GM12874 (cell line): ENCODE measurements at regions not wholly inside any gene's neighbourhood (a gene's known extent, or its start where the extent isn't known, plus 50 kb on each side); places are given as distances from the start of the nearest gene placed in this dataset.

Experiments used
- TF ChIP-seq, protein P1 (sequence below): IDR thresholded peaks from 2 replicates; pipeline ENCODE4 v1.5.1; 2011; ENCODE audit warnings: low read depth, mild to moderate bottlenecking, control low read depth, low read length, moderate library complexity; ENCODE audit not compliant: insufficient read depth

DNA sequence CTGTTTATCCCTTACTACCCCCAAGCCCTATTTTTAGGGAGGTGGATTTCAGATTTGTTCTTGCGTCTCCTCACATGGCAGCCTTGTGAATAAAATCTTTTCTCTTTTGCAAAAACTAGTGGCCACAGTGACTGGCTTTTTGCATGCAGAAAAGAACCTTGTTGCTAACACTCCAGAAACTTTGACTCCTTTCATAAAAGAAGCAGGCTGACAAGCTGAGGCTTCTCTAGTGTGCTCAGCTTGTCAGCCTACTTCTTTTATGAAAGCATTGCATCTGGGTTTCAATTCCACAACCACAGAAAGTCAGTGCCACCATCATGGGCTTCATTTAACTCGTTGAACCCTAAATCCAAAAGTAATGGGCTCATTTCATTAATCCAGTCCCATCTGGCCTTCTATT is 761.0 kb upstream of the COBL start:
- TF ChIP-seq, protein P1, sequence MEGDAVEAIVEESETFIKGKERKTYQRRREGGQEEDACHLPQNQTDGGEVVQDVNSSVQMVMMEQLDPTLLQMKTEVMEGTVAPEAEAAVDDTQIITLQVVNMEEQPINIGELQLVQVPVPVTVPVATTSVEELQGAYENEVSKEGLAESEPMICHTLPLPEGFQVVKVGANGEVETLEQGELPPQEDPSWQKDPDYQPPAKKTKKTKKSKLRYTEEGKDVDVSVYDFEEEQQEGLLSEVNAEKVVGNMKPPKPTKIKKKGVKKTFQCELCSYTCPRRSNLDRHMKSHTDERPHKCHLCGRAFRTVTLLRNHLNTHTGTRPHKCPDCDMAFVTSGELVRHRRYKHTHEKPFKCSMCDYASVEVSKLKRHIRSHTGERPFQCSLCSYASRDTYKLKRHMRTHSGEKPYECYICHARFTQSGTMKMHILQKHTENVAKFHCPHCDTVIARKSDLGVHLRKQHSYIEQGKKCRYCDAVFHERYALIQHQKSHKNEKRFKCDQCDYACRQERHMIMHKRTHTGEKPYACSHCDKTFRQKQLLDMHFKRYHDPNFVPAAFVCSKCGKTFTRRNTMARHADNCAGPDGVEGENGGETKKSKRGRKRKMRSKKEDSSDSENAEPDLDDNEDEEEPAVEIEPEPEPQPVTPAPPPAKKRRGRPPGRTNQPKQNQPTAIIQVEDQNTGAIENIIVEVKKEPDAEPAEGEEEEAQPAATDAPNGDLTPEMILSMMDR, result no peak

DNA sequence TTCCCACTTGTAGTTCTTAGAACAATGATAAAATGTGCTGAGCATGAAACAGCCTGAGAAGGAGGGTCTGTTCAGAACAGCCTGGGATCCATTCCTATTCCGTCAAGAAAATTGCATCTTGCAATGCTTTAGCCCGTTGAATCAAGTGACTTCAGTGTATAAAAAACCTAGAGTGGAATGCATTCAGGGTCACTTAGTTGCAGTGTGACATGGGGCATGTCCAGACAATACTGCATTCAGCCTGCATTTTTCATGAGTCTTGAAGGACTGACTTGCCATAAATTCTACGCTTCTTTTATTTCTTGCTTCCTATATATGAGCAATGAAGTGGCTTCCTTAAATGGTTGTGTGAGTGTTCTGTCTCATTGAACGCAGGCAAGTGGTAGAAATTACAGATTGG is 758.3 kb upstream of the COBL start:
- TF ChIP-seq, protein P1, result no peak

DNA sequence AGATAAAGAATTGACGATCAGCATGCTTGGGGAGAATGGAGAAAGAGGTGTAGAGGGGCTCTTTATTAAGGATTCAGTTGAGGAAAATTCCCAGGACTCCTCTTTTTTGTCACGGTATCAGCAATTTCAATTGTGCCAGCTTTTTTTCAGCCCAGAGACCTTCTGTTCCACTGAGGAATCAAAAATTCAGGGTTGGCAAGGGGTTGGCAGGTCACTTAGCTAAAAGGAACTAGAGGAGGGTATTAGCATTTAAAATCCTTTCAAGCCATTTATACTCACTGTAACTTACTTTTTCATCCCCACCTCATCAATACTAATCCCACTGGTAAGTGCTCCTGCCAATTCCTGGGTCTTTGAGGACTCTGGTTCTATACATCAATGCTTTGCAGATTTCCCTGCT is 757.5 kb upstream of the COBL start:
- TF ChIP-seq, protein P1, result no peak

DNA sequence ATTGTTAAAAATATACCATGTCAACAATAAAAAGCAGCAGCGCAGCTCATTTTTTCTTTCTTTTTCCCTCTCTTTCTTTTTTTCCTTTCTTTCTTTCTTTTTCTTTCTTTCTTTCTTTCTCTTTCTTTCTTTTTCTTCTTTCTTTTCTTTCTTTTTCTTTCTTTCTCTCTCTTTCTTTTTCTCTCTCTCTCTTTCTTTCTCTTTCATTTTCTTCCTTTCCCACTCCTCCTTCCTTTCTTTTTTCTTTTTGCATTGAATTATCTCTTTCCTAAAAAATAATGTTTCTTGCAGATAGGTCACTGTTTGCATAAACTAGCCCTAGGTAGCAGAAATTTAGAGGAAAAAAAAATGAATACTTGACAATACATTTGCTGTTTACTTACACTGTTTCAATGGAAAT is 755.1 kb upstream of the COBL start:
- TF ChIP-seq, protein P1, result no peak

DNA sequence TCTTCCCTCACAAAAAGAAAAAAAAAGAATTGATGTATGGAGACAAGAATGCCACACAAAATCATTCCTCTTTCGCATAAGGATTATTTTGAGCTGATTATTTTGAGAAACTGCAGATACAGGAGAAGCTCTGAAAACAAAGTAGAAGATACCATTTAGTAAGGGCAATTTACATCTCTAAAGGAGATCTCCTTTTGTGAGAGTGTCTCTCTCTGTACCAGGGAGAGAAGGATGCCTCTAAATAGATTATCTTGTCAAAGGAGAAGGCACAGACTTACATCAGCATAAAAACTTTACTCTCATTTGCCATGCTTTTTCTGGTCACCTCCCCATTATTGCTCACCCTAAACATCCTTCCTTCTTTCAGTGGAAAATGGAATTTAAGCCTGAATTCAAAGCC is 747.9 kb upstream of the COBL start:
- TF ChIP-seq, protein P1, result no peak

DNA sequence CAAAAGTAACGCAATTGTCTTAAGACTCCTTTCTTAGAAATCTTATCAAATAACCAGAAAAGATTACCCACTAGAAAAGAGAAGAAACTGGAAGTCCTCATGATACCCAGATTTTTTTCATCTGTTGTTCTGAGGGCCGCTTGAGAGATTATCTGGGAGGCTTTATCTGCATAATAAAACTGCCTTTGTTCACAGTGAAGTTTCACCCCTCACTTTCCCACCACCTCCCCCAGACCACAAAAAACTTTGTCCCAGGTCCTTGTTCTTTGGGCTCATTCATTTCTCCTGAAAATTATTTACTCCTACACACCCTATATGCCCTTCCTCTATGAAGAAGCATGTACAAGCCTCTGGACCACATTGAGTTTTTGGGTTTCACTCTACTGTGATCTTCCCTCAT is 745.1 kb upstream of the COBL start:
- TF ChIP-seq, protein P1, result no peak

DNA sequence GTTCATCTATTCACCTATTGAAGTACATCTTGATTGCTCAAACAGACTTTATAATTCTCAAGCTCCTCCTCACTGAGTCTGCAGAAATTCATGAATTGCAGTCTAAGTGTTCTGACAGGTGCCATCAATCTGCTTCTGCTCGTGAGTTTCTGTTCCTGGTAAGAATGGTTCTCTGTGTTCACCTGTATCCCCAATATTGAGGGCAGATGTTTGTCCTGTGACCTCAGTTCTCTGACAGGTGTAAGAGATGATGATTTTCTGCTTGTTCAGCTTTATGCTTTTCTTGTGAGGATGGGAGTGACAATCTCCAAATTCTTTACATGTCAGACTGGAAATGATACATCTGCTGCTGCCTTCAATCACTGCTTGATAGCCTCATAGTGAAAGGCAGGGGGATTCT is 736.9 kb upstream of the COBL start:
- TF ChIP-seq, protein P1, result no peak

DNA sequence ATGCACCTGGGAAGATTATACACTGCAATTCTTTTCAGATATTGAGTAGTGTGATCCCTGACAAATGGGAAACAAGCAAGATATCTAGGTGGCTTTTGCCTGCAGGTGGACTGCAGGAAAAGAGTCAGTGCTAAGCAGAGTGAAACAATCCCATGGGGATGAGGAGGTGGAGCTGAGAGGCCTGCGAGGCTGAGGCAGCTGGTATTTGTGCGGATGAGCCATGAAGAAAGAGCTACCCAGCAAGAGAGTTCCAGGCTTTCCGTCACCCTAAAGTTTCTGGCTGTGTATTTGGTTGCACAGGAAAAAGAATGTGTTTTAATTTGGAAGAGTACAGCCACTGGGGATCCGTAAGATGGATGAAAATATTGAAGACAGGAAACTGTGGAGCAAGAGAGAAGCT is 714.1 kb upstream of the COBL start:
- TF ChIP-seq, protein P1, result no peak
